ENCODE measurements at regions not wholly inside any gene's neighbourhood (a gene's known extent, or its start where the extent isn't known, plus 50 kb on each side); places are given as distances from the start of the nearest gene placed in this dataset.

DNA sequence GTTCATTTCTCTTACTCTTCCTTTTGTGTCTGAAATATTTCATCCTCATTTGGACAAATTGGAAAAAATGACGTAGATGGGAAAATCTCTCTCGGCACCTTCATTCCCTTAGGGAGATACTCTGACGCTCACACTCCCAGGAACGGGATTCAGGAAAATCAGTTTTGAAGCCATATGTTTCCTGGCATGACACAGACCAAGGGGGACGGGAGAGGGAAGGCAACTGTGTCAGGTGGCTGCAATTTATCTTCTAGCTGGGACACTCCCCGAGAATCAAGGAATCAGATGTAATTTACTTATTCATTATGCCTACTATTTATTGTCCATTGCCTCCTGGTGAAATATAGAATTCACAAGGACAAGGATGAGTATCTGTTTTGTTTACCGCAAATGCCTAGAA lies 65.5 kb downstream of the IRX5 start:
- Histone ChIP-seq H2AFZ (ENCODE audit: low read length) (no peak overlapping the region), H3K27ac (ENCODE audit: low read length) (no peak overlapping the region), H3K36me3 (ENCODE audit: low read depth, low read length) (no peaks in the 10 kb centered on the region), H3K4me2 (ENCODE audit: low read length) (no peak overlapping the region), H4K20me1 (ENCODE audit: low read length) (no peaks in the 10 kb centered on the region), H3K79me2 (ENCODE audit: low read length) (no peaks in the 10 kb centered on the region), H3K9me2 (replicated peaks; ENCODE audit: low read length) (no peaks in the 10 kb centered on the region), H3K4me1 (ENCODE audit: insufficient read depth, low read length) (no peaks in the 10 kb centered on the region), H3K9ac (ENCODE audit: low read length) (no peak overlapping the region), H3K9me3 (ENCODE audit: low read length) (no peaks in the 10 kb centered on the region), H3F3A (ENCODE audit: low read length, unreplicated experiment) (no peaks in the 10 kb centered on the region), H3K4me3 (ENCODE audit: low read length) (no peak overlapping the region), H3K27me3 (ENCODE audit: low read length) (no peaks in the 10 kb centered on the region)
- ATAC-seq (no peak), DNase-seq (no peak)
- TF ChIP-seq EZH2 (IDR thresholded peaks at IDR 0.05; ENCODE audit: low read length, unreplicated experiment) (no peak), EZH2phosphoT487 (IDR thresholded peaks at IDR 0.05; ENCODE audit: borderline replicate concordance, low read length) (no peak)
- TF ChIP-seq, protein P1, sequence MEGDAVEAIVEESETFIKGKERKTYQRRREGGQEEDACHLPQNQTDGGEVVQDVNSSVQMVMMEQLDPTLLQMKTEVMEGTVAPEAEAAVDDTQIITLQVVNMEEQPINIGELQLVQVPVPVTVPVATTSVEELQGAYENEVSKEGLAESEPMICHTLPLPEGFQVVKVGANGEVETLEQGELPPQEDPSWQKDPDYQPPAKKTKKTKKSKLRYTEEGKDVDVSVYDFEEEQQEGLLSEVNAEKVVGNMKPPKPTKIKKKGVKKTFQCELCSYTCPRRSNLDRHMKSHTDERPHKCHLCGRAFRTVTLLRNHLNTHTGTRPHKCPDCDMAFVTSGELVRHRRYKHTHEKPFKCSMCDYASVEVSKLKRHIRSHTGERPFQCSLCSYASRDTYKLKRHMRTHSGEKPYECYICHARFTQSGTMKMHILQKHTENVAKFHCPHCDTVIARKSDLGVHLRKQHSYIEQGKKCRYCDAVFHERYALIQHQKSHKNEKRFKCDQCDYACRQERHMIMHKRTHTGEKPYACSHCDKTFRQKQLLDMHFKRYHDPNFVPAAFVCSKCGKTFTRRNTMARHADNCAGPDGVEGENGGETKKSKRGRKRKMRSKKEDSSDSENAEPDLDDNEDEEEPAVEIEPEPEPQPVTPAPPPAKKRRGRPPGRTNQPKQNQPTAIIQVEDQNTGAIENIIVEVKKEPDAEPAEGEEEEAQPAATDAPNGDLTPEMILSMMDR (conservative IDR thresholded peaks at IDR 0.05; ENCODE audit: low read depth, low read length): no peak
- POLR2A ChIA-PET (ENCODE audit: unreplicated experiment): no interaction called here
- no TSS peak for BruUV-seq (replicated peaks)
- intact Hi-C loops (cut with micrococcal nuclease): no loop called here
- CTCF ChIA-PET: no interaction called here

DNA sequence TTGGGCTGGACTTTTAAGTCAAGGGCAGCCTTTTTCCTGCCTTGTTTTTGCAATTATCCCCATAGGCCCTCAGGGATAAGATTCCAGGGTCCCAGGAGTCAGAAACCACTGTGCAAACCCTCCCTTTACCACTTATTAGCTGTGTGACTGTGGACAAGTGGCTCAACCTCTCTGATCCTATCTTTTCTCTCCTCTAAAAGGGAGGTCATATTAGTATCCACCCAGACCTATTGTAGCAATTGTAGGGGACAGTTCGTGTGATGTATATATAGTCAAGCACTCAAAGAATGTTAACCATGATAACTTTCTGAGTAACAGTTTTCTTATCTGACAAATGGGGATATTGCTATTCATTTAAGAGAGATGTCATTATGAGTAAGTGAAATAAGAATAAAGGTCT lies 68.2 kb downstream of the IRX5 start:
- ChIA-PET POLR2A (ENCODE audit: unreplicated experiment) (no interaction called here), CTCF (no interaction called here)
- H3K9me3 ChIP-seq (ENCODE audit: low read length): no peaks in the 10 kb centered on the region
- no peak for ATAC-seq
- no peaks in the 10 kb centered on the region for H3F3A ChIP-seq (ENCODE audit: low read length, unreplicated experiment)
- H3K9me2 ChIP-seq (replicated peaks; ENCODE audit: low read length): no peaks in the 10 kb centered on the region
- no peak overlapping the region for H3K4me3 ChIP-seq (ENCODE audit: low read length)
- no peak overlapping the region for H2AFZ ChIP-seq (ENCODE audit: low read length)
- H3K4me2 ChIP-seq (ENCODE audit: low read length): no peak overlapping the region
- TF ChIP-seq EZH2 (IDR thresholded peaks at IDR 0.05; ENCODE audit: low read length, unreplicated experiment) (no peak), EZH2phosphoT487 (IDR thresholded peaks at IDR 0.05; ENCODE audit: borderline replicate concordance, low read length) (no peak)
- TF ChIP-seq, protein P1 (conservative IDR thresholded peaks at IDR 0.05; ENCODE audit: low read depth, low read length): no peak
- no peaks in the 10 kb centered on the region for H3K27me3 ChIP-seq (ENCODE audit: low read length)
- no peaks in the 10 kb centered on the region for H3K36me3 ChIP-seq (ENCODE audit: low read depth, low read length)
- no peaks in the 10 kb centered on the region for H4K20me1 ChIP-seq (ENCODE audit: low read length)
- H3K4me1 ChIP-seq (ENCODE audit: insufficient read depth, low read length): no peaks in the 10 kb centered on the region
- no peaks in the 10 kb centered on the region for H3K79me2 ChIP-seq (ENCODE audit: low read length)
- no peak overlapping the region for H3K9ac ChIP-seq (ENCODE audit: low read length)
- no peak for DNase-seq
- BruUV-seq (replicated peaks): no TSS peak
- no peak overlapping the region for H3K27ac ChIP-seq (ENCODE audit: low read length)
- intact Hi-C loops (cut with micrococcal nuclease): no loop called here

DNA sequence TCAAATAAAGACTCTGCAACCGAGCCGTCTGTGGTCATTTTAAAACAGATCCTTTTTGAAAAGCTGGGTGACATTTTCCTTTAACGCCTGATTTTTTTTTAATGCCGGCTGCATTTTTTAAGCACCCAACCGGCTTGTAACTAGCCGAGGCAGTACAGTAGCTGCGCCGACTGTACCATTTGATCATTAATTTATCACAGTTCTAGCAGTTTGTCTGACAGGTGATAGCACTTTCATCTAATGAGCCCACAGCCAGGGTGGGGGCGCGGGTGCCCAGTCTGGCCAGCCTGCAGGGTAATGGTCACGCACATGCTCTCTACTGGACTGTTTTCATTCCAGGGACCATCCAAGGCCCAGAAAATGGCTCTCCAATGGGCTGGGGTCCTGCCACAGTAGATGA lies 68.8 kb downstream of the IRX5 start:
- no peaks in the 10 kb centered on the region for H4K20me1 ChIP-seq (ENCODE audit: low read length)
- H2AFZ ChIP-seq (ENCODE audit: low read length): no peak overlapping the region
- intact Hi-C loops (cut with micrococcal nuclease): no loop called here
- no peaks in the 10 kb centered on the region for H3K79me2 ChIP-seq (ENCODE audit: low read length)
- DNase-seq (no peak), ATAC-seq (no peak)
- TF ChIP-seq EZH2 (IDR thresholded peaks at IDR 0.05; ENCODE audit: low read length, unreplicated experiment) (no peak), EZH2phosphoT487 (IDR thresholded peaks at IDR 0.05; ENCODE audit: borderline replicate concordance, low read length) (no peak)
- TF ChIP-seq, protein P1 (conservative IDR thresholded peaks at IDR 0.05; ENCODE audit: low read depth, low read length): no peak
- no TSS peak for BruUV-seq (replicated peaks)
- H3F3A ChIP-seq (ENCODE audit: low read length, unreplicated experiment): no peaks in the 10 kb centered on the region
- H3K9me3 ChIP-seq (ENCODE audit: low read length): no peaks in the 10 kb centered on the region
- ChIA-PET CTCF (no interaction called here), POLR2A (ENCODE audit: unreplicated experiment) (no interaction called here)
- no peak overlapping the region for H3K9ac ChIP-seq (ENCODE audit: low read length)
- no peak overlapping the region for H3K4me3 ChIP-seq (ENCODE audit: low read length)
- H3K27me3 ChIP-seq (ENCODE audit: low read length): no peaks in the 10 kb centered on the region
- no peak overlapping the region for H3K4me2 ChIP-seq (ENCODE audit: low read length)
- no peaks in the 10 kb centered on the region for H3K4me1 ChIP-seq (ENCODE audit: insufficient read depth, low read length)
- no peak overlapping the region for H3K27ac ChIP-seq (ENCODE audit: low read length)
- no peaks in the 10 kb centered on the region for H3K36me3 ChIP-seq (ENCODE audit: low read depth, low read length)
- H3K9me2 ChIP-seq (replicated peaks; ENCODE audit: low read length): no peaks in the 10 kb centered on the region
